Transverse colon (tissue), 4 donors: ENCODE measurements at regions not wholly inside any gene's neighbourhood (a gene's known extent, or its start where the extent isn't known, plus 50 kb on each side); places are given as distances from the start of the nearest gene placed in this dataset.

Experiments used
- EP300 ChIP-seq: sonication (generic); formaldehyde crosslinking; IDR thresholded peaks from one replicate; pipeline ENCODE4 v1.6.1; 2017; ENCODE audit warnings: antibody characterized with exemption, low read depth
- POLR2A ChIP-seq: fragments of 450-650 bp; IDR thresholded peaks from one replicate; pipeline ENCODE4 v1.6.1; 2016; ENCODE audit warnings: antibody characterized with exemption, mild to moderate bottlenecking, moderate library complexity
- POLR2AphosphoS5 ChIP-seq, 3 donors: sonication (generic); formaldehyde crosslinking; IDR thresholded peaks; one replicate each; pipeline ENCODE4 v1.6.1; 2016; ENCODE audit warnings: antibody characterized with exemption in 3 of 3
- TF ChIP-seq, protein P1 (sequence below), 5 experiments: fragments of 200-600 bp in 3 of 5; fragments of 450-650 bp in 2 of 5; sonication (generic) in 3 of 5; IDR thresholded peaks; 1 replicate in 2 of 5; 2 replicates in 3 of 5; pipeline ENCODE4 v1.5.1; 2016 to 2017; ENCODE audit warnings: antibody characterized with exemption in 5 of 5, inconsistent platforms in 3 of 5, mild to moderate bottlenecking in 2 of 5, moderate library complexity in 1 of 5

DNA sequence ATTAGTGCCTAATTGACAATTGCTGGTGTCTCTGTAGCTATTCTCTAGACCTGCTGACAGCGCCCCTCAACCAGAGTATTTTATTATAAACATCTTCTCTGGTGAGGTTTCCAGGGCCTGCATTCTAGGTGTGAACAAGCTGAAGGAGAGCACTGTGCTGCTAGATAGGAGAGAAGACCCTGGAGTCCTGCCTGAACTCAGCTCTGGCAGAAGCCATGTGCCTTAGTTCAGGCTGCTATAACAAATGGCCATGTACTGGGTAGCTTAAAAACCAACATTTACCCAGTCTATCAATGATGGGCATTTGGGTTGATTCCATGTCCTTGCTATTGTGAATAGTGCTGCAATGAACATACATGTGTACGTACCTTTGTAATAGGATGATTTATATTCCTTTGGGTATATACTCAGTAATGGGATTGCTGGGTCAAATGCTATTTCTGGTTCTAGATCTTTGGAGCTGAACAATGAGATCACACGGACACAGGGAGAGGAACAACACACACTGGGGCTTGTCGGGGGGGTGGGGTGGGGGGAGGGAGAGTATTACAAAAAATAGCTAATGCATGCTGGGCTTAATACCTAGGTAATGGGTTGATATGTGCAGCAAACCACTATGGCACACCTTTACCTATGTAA lies 185.5 kb upstream of the CPEB2 start:
- no peak for TF ChIP-seq POLR2A
- TF ChIP-seq, protein P1, sequence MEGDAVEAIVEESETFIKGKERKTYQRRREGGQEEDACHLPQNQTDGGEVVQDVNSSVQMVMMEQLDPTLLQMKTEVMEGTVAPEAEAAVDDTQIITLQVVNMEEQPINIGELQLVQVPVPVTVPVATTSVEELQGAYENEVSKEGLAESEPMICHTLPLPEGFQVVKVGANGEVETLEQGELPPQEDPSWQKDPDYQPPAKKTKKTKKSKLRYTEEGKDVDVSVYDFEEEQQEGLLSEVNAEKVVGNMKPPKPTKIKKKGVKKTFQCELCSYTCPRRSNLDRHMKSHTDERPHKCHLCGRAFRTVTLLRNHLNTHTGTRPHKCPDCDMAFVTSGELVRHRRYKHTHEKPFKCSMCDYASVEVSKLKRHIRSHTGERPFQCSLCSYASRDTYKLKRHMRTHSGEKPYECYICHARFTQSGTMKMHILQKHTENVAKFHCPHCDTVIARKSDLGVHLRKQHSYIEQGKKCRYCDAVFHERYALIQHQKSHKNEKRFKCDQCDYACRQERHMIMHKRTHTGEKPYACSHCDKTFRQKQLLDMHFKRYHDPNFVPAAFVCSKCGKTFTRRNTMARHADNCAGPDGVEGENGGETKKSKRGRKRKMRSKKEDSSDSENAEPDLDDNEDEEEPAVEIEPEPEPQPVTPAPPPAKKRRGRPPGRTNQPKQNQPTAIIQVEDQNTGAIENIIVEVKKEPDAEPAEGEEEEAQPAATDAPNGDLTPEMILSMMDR (IDR thresholded peaks at IDR 0.05): no peak
- TF ChIP-seq POLR2AphosphoS5 (IDR thresholded peaks at IDR 0.05): no peak
- TF ChIP-seq EP300: no peak
